Sigmoid colon (tissue), 6 donors: ENCODE measurements at regions not wholly inside any gene's neighbourhood (a gene's known extent, or its start where the extent isn't known, plus 50 kb on each side); places are given as distances from the start of the nearest gene placed in this dataset.

ENCODE experiments used
- DNase-seq: peaks from one replicate; pipeline ENCODE4 v3.0.0-alpha.2; 2019
- H3K27ac ChIP-seq, 4 donors: fragments of 200-600 bp; sonication (generic); one replicate each; pipeline ENCODE4 v1.5.1; 2016 to 2019; ENCODE audit warnings: mild to moderate bottlenecking in 1 of 4
- H3K27me3 ChIP-seq, 3 donors: fragments of 200-600 bp; sonication (generic); one replicate each; pipeline ENCODE4 v1.5.1; 2019; ENCODE audit warnings: mild to moderate bottlenecking in 1 of 3
- H3K36me3 ChIP-seq, 4 donors: fragments of 200-600 bp; sonication (generic); one replicate each; pipeline ENCODE4 v1.5.1; 2016 to 2019
- H3K4me1 ChIP-seq, 4 donors: fragments of 200-600 bp; sonication (generic); one replicate each; pipeline ENCODE4 v1.5.1; 2017 to 2019
- H3K4me3 ChIP-seq, 4 donors: fragments of 200-600 bp; sonication (generic); one replicate each; pipeline ENCODE4 v1.5.1; 2017 to 2019; ENCODE audit warnings: mild to moderate bottlenecking in 2 of 4, moderate library complexity in 1 of 4
- H3K9me3 ChIP-seq, 4 donors: fragments of 200-600 bp in 3 of 4; sonication (generic) in 3 of 4; one replicate each; pipeline versions ENCODE4 v1.5.1 to v1.6.1; 2013 to 2019
- EP300 ChIP-seq, 4 donors: sonication (generic); formaldehyde crosslinking; IDR thresholded peaks; one replicate each; pipeline ENCODE4 v1.6.1; 2017; ENCODE audit warnings: antibody characterized with exemption in 4 of 4
- POLR2A ChIP-seq, 2 donors: fragments of 450-650 bp; IDR thresholded peaks; one replicate each; pipeline ENCODE4 v1.6.1; 2016; ENCODE audit warnings: antibody characterized with exemption in 2 of 2, mild to moderate bottlenecking in 2 of 2, moderate library complexity in 2 of 2
- POLR2AphosphoS5 ChIP-seq, 4 donors: sonication (generic); formaldehyde crosslinking; IDR thresholded peaks; one replicate each; pipeline ENCODE4 v1.6.1; 2017; ENCODE audit warnings: antibody characterized with exemption in 4 of 4
- WGBS, 2 donors: extraction: QIAGEN DNeasy Blood & Tissue Kit; methylation state at CpG; one replicate each; pipeline ENCODE4 v1.1.7; 2013; 5-methylcytosine and 5-hydroxymethylcytosine counted together
- intact Hi-C: fragments of 100-400 bp; cut with DNase I; formaldehyde crosslinking; loops from one replicate; pipeline ENCODE4 v1.15.1; 2023
- TF ChIP-seq, protein P1 (sequence below), 4 experiments: fragments of 450-650 bp in 3 of 4; fragments of 200-600 bp in 1 of 4; IDR thresholded peaks; one replicate each; pipeline ENCODE4 v1.5.1; 2016 to 2019; ENCODE audit warnings: antibody characterized with exemption in 4 of 4, mild to moderate bottlenecking in 3 of 4, moderate library complexity in 2 of 4
- donor health status: healthy with polysubstance abuse.
- donor health status: healthy.

- no peak for DNase-seq
- Histone ChIP-seq H3K36me3 (no peaks in the 10 kb centered on the region), H3K9me3 (no peaks in the 10 kb centered on the region), H3K4me1 (peaks cover 0 to 4% (median 0%) of the 10 kb centered on the region in 4 donors), H3K27ac (no peak overlapping the region), H3K27me3 (no peaks in the 10 kb centered on the region), H3K4me3 (no peak overlapping the region)
- intact Hi-C loops, result no loop called here
- TF ChIP-seq, protein P1, sequence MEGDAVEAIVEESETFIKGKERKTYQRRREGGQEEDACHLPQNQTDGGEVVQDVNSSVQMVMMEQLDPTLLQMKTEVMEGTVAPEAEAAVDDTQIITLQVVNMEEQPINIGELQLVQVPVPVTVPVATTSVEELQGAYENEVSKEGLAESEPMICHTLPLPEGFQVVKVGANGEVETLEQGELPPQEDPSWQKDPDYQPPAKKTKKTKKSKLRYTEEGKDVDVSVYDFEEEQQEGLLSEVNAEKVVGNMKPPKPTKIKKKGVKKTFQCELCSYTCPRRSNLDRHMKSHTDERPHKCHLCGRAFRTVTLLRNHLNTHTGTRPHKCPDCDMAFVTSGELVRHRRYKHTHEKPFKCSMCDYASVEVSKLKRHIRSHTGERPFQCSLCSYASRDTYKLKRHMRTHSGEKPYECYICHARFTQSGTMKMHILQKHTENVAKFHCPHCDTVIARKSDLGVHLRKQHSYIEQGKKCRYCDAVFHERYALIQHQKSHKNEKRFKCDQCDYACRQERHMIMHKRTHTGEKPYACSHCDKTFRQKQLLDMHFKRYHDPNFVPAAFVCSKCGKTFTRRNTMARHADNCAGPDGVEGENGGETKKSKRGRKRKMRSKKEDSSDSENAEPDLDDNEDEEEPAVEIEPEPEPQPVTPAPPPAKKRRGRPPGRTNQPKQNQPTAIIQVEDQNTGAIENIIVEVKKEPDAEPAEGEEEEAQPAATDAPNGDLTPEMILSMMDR (IDR thresholded peaks at IDR 0.05), result no peak
- WGBS, 2 donors, result 76 to 83% methylated on average over 2 of the region's 2 CpGs
These were observed 712.9 kb downstream of the NSUN3 start for GRCh38 chr3:94775746-94776145.

DNA sequence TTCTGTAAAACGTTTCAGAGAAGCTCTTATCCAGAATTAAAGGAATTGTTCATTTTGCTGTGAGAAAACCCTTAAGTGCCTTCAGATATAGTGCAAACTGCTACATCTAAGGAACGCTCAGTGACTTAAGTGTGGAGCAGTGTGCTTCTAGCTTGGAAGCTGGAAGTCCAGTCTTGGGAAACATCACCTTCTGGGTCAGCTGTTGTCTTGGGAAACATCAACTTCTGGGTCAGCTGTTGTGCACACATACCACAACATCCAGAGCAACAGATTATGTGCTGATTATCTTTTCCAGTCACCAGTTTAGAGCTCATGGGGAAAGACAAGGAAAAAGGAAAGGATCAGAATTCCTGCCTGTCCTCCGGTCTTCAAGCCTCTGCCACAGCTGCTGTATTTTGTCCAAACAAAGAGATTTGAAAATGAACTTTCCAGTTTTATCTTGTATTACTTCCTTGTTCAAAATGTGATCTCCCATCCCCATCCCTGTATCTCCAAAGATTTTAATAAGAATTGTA is 713.6 kb downstream of the NSUN3 start:
- no peaks in the 10 kb centered on the region for H3K36me3 ChIP-seq
- intact Hi-C loops, result no loop called here
- no peaks in the 10 kb centered on the region for H3K9me3 ChIP-seq
- H3K27me3 ChIP-seq, result no peaks in the 10 kb centered on the region
- H3K4me1 ChIP-seq, result peaks cover 0 to 4% (median 0%) of the 10 kb centered on the region in 4 donors
- 75 to 87% methylated on average over 3 of the region's 3 CpGs for WGBS, 2 donors
- H3K27ac ChIP-seq, result no peak overlapping the region
- DNase-seq, result no peak
- TF ChIP-seq POLR2AphosphoS5 (IDR thresholded peaks at IDR 0.05) (no peak), EP300 (IDR thresholded peaks at IDR 0.05) (no peak), POLR2A (IDR thresholded peaks at IDR 0.05) (no peak)
- TF ChIP-seq, protein P1 (IDR thresholded peaks at IDR 0.05), result no peak
- no peak overlapping the region for H3K4me3 ChIP-seq

DNA sequence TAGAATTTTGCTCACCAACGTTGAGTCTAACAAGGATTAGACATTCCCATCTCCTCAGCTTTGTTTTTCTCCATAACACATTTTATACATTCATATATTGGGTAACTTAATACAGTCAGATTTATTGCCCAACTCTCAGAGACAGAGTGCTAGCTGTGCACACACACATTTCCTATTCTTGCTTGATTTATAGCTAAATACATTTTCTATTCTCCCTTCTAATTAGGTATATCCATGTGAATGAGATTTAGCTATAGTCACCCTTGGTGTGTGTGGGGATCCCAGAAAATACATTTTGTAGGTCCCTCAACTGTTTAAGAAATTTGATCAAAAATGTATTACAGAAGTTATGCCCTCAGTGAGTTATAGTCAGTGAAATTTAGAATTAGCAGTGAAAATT is 715.4 kb downstream of the NSUN3 start:
- WGBS, 2 donors, result 71 to 78% methylated on average over 1 of the region's 1 CpG
- no peaks in the 10 kb centered on the region for H3K9me3 ChIP-seq
- intact Hi-C loops, result no loop called here
- H3K4me3 ChIP-seq, result no peak overlapping the region
- H3K27ac ChIP-seq, result no peak overlapping the region
- TF ChIP-seq EP300 (IDR thresholded peaks at IDR 0.05) (no peak), POLR2AphosphoS5 (IDR thresholded peaks at IDR 0.05) (no peak), POLR2A (IDR thresholded peaks at IDR 0.05) (no peak)
- TF ChIP-seq, protein P1 (IDR thresholded peaks at IDR 0.05), result no peak
- H3K27me3 ChIP-seq, result no peaks in the 10 kb centered on the region
- no peaks in the 10 kb centered on the region for H3K36me3 ChIP-seq
- DNase-seq, result no peak
- H3K4me1 ChIP-seq, result peaks cover 0 to 4% (median 0%) of the 10 kb centered on the region in 4 donors

GRCh38 chr3:94778814-94779494 is 716.1 kb downstream of the NSUN3 start:
- TF ChIP-seq POLR2A (IDR thresholded peaks at IDR 0.05), result no peak
- TF ChIP-seq POLR2AphosphoS5 (IDR thresholded peaks at IDR 0.05), result no peak
- TF ChIP-seq, protein P1 (IDR thresholded peaks at IDR 0.05), result no peak
- no peak for TF ChIP-seq EP300 (IDR thresholded peaks at IDR 0.05)
- no peaks in the 10 kb centered on the region for H3K9me3 ChIP-seq
- no peak overlapping the region for H3K27ac ChIP-seq
- intact Hi-C loops, result no loop called here
- DNase-seq, result no peak
- no peaks in the 10 kb centered on the region for H3K36me3 ChIP-seq
- H3K4me1 ChIP-seq, result peaks cover 0 to 4% (median 0%) of the 10 kb centered on the region in 4 donors
- 94 to 95% methylated on average over 4 of the region's 4 CpGs for WGBS, 2 donors
- no peak overlapping the region for H3K4me3 ChIP-seq
- no peaks in the 10 kb centered on the region for H3K27me3 ChIP-seq

DNA sequence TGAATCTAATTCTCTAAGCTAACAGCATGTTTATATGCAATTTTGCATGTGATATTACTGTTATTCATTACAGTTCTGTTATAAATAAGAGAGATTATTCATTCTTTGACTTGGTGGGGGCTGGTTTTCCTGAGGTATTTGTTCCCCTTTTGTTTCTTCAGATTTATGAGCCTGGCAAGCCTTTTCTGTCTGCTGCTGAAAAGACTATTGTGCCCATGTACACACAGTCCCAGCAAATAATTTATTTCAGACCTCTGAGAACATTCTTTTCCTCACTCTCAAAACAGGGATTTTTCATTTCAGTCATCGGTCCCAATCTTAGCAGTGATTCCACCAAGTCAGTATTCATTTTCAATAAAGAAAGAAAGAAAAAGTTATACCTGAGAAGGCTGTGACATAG is 716.8 kb downstream of the NSUN3 start:
- no peaks in the 10 kb centered on the region for H3K9me3 ChIP-seq
- H3K27me3 ChIP-seq, result no peaks in the 10 kb centered on the region
- no peak for DNase-seq
- 81 to 88% methylated on average over 1 of the region's 1 CpG for WGBS, 2 donors
- intact Hi-C loops, result no loop called here
- no peak overlapping the region for H3K4me3 ChIP-seq
- TF ChIP-seq, protein P1 (IDR thresholded peaks at IDR 0.05), result no peak
- TF ChIP-seq EP300 (IDR thresholded peaks at IDR 0.05), result no peak
- TF ChIP-seq POLR2AphosphoS5 (IDR thresholded peaks at IDR 0.05), result no peak
- no peaks in the 10 kb centered on the region for H3K36me3 ChIP-seq
- H3K4me1 ChIP-seq, result peaks cover 0 to 4% (median 0%) of the 10 kb centered on the region in 4 donors
- no peak overlapping the region for H3K27ac ChIP-seq
